Esophagus (tissue), 2 donors: ENCODE measurements at regions not wholly inside any gene's neighbourhood (a gene's known extent, or its start where the extent isn't known, plus 50 kb on each side); places are given as distances from the start of the nearest gene placed in this dataset.
"Not testable (repeated sequence)": the region's sequence is repeated elsewhere in the genome, so short reads cannot be mapped to it uniquely, and the experiment has no call there.

Experiments used
- H3K27ac ChIP-seq, 2 donors: one replicate each; pipeline ENCODE4 v1.5.1; 2013; ENCODE audit warnings: low read depth in 2 of 2, mild to moderate bottlenecking in 2 of 2, inconsistent platforms in 1 of 2, low read length in 1 of 2, moderate library complexity in 1 of 2
- H3K27me3 ChIP-seq, 2 donors: one replicate each; pipeline ENCODE4 v1.6.1; 2013; ENCODE audit warnings: low read length in 2 of 2, control low read depth in 1 of 2, mild to moderate bottlenecking in 1 of 2; ENCODE audit not compliant: insufficient read depth in 2 of 2, control insufficient read depth in 1 of 2
- H3K36me3 ChIP-seq, 2 donors: one replicate each; pipeline ENCODE4 v1.6.1; 2013; ENCODE audit warnings: low read length in 1 of 2; ENCODE audit not compliant: control insufficient read depth in 2 of 2, insufficient read depth in 2 of 2
- H3K4me1 ChIP-seq, 2 donors: one replicate each; pipeline ENCODE4 v1.6.1; 2013; ENCODE audit warnings: low read length in 1 of 2; ENCODE audit not compliant: control insufficient read depth in 2 of 2, insufficient read depth in 2 of 2
- H3K4me3 ChIP-seq, 2 donors: one replicate each; pipeline ENCODE4 v1.5.1; 2013; ENCODE audit warnings: low read length in 2 of 2, mild to moderate bottlenecking in 2 of 2, low read depth in 1 of 2, moderate library complexity in 1 of 2
- H3K9me3 ChIP-seq, 2 donors: one replicate each; pipeline ENCODE4 v1.6.1; 2013; ENCODE audit warnings: mild to moderate bottlenecking in 2 of 2, low read depth in 1 of 2, low read length in 1 of 2, moderate library complexity in 1 of 2; ENCODE audit not compliant: control insufficient read depth in 2 of 2, insufficient read depth in 1 of 2
- WGBS, 2 donors: extraction: QIAGEN DNeasy Blood & Tissue Kit; methylation state at CpG; one replicate each; pipeline ENCODE4 v1.1.7; 2013; 5-methylcytosine and 5-hydroxymethylcytosine counted together
- donor health status: healthy with polysubstance abuse.
- donor health status: Bipolar disorder and iron deficiency.

DNA sequence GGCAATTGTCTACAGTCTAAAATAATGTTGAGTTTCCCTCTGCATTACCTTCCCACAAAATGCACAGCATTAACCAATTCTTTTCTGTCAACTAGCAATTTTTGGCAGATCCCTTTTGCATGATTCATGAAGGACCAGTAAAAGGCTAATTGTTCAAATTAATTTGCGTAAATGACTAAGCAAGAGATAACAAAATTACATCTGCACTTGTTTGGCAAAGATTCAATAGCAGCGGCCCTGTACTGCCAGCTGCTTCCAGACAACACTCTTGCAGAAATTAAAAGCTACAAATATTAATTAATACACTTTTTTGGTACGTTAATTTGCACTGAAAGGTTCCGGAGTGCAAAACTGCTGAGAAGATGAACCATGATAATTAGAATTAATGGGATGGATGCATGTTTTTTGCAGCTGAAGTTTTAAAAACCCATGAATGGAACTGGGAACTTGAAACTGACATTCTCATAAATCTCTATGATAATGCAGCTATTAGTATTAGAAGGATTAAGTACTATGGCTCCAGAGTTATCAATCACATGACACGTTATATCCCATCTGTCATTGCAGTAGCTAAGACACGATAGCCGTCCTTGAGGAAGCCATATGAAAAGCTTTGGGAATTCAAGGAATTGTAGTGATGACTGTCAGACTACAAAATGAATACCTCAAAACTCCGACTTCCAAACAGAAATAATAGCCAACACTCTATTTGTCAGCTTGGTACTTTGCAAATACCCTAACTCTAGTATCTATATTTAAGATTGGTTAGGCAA lies 1268.3 kb upstream of the ACVR2A start:
- Histone ChIP-seq H3K27me3 (no peaks in the 10 kb centered on the region), H3K9me3 (no peaks in the 10 kb centered on the region), H3K4me1 (no peaks in the 10 kb centered on the region), H3K27ac (no peak overlapping the region), H3K36me3 (no peaks in the 10 kb centered on the region), H3K4me3 (no peak overlapping the region)
- 56 to 61% methylated on average over 8 of the region's 8 CpGs for WGBS, 2 donors

DNA sequence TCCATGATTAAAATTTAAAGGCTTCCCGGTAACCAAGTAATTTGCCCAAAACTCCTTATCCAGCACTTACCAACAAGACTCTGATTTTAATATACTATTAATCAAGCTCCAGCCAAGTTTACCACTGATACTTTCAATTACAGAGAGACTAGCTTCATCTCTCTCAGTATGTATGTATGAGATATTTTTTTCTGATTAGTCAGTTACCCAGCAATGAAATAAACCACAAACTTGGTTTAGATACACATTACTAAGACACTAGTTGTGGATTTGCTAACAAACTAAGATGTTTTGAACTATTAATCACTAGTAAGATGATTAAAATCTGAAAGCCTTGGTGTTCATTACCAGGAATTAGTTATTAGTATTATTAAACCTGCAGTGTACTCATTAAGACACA lies 1272.2 kb upstream of the ACVR2A start:
- H3K4me1 ChIP-seq, result no peaks in the 10 kb centered on the region
- no peak overlapping the region for H3K4me3 ChIP-seq
- no peak overlapping the region for H3K27ac ChIP-seq
- H3K9me3 ChIP-seq, result no peaks in the 10 kb centered on the region
- H3K36me3 ChIP-seq, result no peaks in the 10 kb centered on the region
- 68 to 87% methylated on average over 1 of the region's 1 CpG for WGBS, 2 donors
- H3K27me3 ChIP-seq, result no peaks in the 10 kb centered on the region

DNA sequence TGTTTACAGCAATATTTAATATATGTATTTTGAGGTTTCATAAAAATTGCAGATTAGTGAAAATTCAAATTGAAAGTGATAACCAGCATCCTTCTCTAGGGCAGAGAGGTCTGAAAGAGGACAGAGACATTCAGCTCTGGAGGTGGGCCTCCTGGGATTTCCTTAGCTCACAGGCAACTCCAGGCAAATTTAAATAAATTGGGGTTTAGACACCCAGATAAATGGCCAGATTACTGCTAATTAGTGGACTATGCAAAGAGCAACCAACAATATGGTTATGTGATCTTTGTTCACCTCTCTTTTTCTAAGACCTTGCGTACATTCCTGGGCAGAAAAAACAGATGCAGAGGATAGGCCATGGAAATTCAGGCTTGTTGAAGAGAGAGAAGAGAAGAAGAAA lies 1282.8 kb upstream of the ACVR2A start:
- Histone ChIP-seq H3K4me1 (no peaks in the 10 kb centered on the region), H3K27me3 (no peaks in the 10 kb centered on the region), H3K4me3 (no peak overlapping the region), H3K36me3 (no peaks in the 10 kb centered on the region), H3K27ac (no peak overlapping the region), H3K9me3 (no peaks in the 10 kb centered on the region)
- WGBS, 2 donors, result 96 to 97% methylated on average over 1 of the region's 1 CpG

DNA sequence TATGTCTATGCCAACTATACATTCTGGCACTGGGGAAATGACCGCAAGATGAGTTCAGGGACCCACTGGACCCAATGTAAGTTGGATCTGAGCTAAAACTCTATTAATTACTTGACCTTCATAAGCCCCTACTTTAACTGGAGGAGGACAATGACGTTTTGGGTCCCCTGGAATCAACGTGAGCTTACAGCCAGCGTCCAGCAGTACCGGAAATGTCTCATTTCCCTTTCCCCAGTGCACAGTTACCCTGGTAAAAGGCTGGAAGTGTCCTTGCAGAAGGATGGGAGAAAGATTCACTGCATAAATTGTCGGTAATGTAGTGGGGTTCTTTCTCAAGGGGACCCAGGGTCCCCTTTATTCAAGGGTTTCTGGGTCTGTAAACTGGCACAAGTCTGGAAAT lies 1297.6 kb upstream of the ACVR2A start:
- Histone ChIP-seq H3K4me1 (no peaks in the 10 kb centered on the region), H3K27me3 (no peaks in the 10 kb centered on the region), H3K9me3 (no peaks in the 10 kb centered on the region), H3K36me3 (no peaks in the 10 kb centered on the region), H3K4me3 (no peak overlapping the region), H3K27ac (no peak overlapping the region)
- 81 to 89% methylated on average over 6 of the region's 6 CpGs for WGBS, 2 donors

DNA sequence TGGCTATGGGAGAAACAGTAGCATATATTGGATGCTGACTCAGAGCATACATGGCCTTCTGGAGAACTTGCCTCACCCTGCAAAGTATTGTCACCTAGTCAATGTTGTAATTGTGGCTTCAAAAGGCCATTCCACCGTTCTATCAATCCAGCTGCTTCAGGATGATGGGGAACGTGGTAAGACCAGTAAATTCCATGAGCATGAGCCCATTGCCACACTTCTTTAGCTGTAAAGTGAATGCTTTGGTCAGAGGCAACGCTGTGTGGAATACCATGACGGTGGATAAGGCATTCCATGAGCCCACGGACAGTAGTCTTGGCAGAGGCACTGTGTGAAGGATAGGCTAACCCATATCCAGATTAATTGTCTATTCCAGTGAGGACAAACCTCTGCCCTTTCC lies 1300.1 kb upstream of the ACVR2A start:
- WGBS, 2 donors, result 85 to 89% methylated on average over 5 of the region's 5 CpGs
- Histone ChIP-seq H3K4me3 (no peak overlapping the region), H3K36me3 (no peaks in the 10 kb centered on the region), H3K4me1 (no peaks in the 10 kb centered on the region), H3K27me3 (no peaks in the 10 kb centered on the region), H3K9me3 (no peaks in the 10 kb centered on the region), H3K27ac (no peak overlapping the region)

DNA sequence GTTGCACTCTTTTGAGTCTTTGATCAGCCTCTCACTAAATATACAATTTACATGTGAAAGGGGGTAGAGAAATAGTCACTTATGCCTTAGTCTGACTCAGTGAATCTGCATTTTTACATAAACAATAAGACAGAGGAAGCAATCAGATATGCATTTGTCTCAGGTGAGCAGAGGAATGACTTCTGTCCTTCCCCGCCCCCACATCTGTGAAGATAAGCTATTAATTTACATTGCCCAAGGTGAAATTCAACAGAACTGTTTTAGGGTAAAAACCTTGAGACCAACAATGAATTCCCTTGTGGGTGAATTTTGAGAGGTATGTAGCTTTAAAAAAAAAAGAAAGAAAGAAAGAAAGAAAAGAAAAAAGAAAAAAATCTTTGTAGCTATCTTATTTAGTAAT lies 1302.9 kb upstream of the ACVR2A start:
- 82 to 88% methylated on average over 1 of the region's 1 CpG for WGBS, 2 donors
- no peaks in the 10 kb centered on the region for H3K4me1 ChIP-seq
- H3K36me3 ChIP-seq, result no peaks in the 10 kb centered on the region
- no peaks in the 10 kb centered on the region for H3K27me3 ChIP-seq
- no peak overlapping the region for H3K4me3 ChIP-seq
- H3K9me3 ChIP-seq, result no peaks in the 10 kb centered on the region
- no peak overlapping the region for H3K27ac ChIP-seq

DNA sequence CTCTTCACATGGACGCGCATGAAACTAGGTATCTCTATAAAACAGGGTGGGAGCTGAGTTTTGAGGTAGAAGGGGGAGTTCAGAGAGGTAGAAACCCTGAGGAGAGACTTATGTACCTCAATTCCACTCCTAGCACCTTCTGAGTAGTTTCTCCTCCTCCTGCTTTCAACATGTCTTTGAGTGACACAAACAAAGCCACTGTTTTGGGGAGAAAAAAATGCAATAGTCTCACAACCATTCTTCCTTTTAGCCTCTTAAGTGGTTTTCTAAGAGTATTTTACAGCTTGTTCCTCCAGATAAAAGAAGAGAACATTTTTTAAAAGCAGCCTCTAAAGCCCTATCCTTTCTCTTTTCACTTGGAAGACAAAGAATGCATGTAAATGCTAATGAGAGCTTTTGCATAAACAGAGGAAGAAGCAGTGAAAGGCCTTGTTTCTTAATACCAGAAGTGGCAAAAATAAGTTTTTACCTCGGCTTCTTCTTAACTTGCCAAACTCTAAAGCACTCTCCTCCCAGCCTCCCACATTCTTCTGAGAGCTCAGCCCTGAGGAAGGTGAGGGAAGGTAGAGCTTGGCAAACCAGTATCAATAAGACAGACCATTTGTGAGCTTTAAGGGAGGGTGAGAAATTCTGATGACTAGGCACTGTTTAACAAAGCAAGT lies 1304.4 kb upstream of the ACVR2A start:
- Histone ChIP-seq H3K27me3 (no peaks in the 10 kb centered on the region), H3K4me1 (no peaks in the 10 kb centered on the region), H3K36me3 (no peaks in the 10 kb centered on the region), H3K27ac (no peak overlapping the region), H3K9me3 (no peaks in the 10 kb centered on the region), H3K4me3 (no peak overlapping the region)
- 58 to 61% methylated on average over 3 of the region's 3 CpGs for WGBS, 2 donors

DNA sequence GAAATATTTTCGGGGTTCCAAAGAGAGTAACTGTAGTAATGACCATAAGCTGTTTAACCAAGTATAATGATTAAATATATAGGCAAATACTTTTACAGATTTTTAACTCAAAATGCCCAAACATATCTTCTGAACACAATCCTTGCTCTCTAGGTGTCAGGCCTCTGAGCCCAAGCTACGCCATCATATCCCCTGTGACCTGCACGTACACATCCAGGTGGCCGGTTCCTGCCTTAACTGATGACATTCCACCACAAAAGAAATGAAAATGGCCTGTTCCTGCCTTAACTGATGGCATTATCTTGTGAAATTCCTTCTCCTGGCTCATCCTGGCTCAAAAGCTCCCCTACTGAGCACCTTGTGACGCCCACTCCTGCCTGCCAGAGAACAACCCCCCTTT lies 1305.1 kb upstream of the ACVR2A start:
- not testable (repeated sequence) for H3K27ac ChIP-seq, H3K27me3 ChIP-seq, H3K4me1 ChIP-seq, H3K9me3 ChIP-seq, H3K36me3 ChIP-seq, H3K4me3 ChIP-seq
- 88% methylated on average over 5 of the region's 5 CpGs for WGBS, 2 donors

DNA sequence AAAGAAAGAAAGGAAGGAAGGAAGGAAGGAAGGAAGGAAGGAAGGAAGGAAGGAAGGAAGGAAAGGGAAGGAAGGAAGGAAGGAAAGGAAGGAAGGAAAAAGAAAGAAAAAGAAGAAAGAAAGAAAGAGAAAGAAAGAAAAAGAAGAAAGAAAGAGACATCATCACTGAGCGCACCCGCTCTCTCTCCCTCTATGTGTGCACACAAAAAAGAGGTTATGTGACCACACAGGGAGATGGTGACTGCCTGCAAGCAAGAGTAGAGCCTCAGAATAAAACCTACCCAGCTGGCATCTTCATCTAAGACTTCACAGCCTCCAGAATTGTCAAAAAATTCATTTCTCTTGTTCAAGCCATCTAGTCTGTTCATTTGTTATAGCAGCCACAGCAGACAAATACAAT lies 1307.4 kb upstream of the ACVR2A start:
- H3K4me3 ChIP-seq, result no peak overlapping the region
- H3K9me3 ChIP-seq, result no peaks in the 10 kb centered on the region
- no peaks in the 10 kb centered on the region for H3K27me3 ChIP-seq
- H3K4me1 ChIP-seq, result no peaks in the 10 kb centered on the region
- 96% methylated on average over 2 of the region's 2 CpGs for WGBS, 2 donors
- no peaks in the 10 kb centered on the region for H3K36me3 ChIP-seq
- H3K27ac ChIP-seq, result no peak overlapping the region
